ENCODE measurements at regions not wholly inside any gene's neighbourhood (a gene's known extent, or its start where the extent isn't known, plus 50 kb on each side); places are given as distances from the start of the nearest gene placed in this dataset.

- DNase-seq, result no peak
- intact Hi-C loops (cut with DNase I), result no loop called here
- no peaks in the 10 kb centered on the region for H3K9me3 ChIP-seq
- 54 to 58% (median 57%) methylated on average over 8 of the region's 8 CpGs for WGBS, 3 donors
- no peak overlapping the region for H3K27ac ChIP-seq
- H3K4me1 ChIP-seq (ENCODE audit: insufficient read depth), result no peaks in the 10 kb centered on the region
- no peak for TF ChIP-seq EP300 (IDR thresholded peaks at IDR 0.05)
- TF ChIP-seq, protein P1, sequence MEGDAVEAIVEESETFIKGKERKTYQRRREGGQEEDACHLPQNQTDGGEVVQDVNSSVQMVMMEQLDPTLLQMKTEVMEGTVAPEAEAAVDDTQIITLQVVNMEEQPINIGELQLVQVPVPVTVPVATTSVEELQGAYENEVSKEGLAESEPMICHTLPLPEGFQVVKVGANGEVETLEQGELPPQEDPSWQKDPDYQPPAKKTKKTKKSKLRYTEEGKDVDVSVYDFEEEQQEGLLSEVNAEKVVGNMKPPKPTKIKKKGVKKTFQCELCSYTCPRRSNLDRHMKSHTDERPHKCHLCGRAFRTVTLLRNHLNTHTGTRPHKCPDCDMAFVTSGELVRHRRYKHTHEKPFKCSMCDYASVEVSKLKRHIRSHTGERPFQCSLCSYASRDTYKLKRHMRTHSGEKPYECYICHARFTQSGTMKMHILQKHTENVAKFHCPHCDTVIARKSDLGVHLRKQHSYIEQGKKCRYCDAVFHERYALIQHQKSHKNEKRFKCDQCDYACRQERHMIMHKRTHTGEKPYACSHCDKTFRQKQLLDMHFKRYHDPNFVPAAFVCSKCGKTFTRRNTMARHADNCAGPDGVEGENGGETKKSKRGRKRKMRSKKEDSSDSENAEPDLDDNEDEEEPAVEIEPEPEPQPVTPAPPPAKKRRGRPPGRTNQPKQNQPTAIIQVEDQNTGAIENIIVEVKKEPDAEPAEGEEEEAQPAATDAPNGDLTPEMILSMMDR (IDR thresholded peaks at IDR 0.05), result no peak
- no peak for TF ChIP-seq POLR2A (IDR thresholded peaks at IDR 0.05)
- H3K27me3 ChIP-seq, result no peaks in the 10 kb centered on the region
- H3K36me3 ChIP-seq, result no peaks in the 10 kb centered on the region
- H3K4me3 ChIP-seq, result no peak overlapping the region
Measured at GRCh38 chr5:1952021-1952420, 69.3 kb upstream of the IRX4 start.

DNA sequence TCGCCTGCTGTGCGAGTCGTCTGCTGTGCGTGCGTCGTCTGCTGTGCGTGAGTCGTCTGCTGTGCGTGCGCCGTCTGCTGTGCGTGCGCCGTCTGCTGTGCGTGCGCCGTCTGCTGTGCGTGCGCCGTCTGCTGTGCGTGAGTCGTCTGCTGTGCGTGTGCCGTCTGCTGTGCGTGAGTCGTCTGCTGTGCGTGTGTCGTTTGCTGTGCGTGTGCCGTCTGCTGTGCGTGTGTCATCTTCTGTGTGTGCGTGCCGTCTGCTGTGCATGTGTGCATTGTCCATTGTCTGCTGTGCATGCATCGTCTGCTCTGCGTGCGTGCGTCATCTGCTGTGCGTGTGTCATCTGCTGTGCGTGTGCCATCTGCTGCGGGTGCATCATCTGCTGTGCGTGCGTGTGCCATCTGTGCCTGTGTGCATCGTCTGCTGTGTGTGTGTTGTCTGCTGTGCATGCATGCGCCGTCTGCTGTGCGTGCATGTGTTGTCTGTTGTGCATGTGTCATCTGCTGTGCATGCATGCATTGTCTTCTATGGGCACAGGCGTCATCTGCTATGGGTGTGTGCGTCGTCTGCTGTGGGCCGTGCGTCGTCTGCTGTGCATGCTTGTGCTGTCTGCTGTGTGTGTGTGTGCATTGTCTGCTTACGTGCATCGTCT lies 68.6 kb upstream of the IRX4 start:
- Histone ChIP-seq H3K27ac (no peak overlapping the region), H3K36me3 (no peaks in the 10 kb centered on the region), H3K27me3 (no peaks in the 10 kb centered on the region), H3K9me3 (no peaks in the 10 kb centered on the region), H3K4me3 (no peak overlapping the region), H3K4me1 (ENCODE audit: insufficient read depth) (no peaks in the 10 kb centered on the region)
- intact Hi-C loops (cut with DNase I), result no loop called here
- TF ChIP-seq EP300 (IDR thresholded peaks at IDR 0.05) (no peak), POLR2A (IDR thresholded peaks at IDR 0.05) (no peak)
- TF ChIP-seq, protein P1 (IDR thresholded peaks at IDR 0.05), result no peak
- DNase-seq, result no peak
- WGBS, 3 donors, result 93 to 97% (median 96%) methylated on average over 23 to 54 of the region's 54 CpGs

DNA sequence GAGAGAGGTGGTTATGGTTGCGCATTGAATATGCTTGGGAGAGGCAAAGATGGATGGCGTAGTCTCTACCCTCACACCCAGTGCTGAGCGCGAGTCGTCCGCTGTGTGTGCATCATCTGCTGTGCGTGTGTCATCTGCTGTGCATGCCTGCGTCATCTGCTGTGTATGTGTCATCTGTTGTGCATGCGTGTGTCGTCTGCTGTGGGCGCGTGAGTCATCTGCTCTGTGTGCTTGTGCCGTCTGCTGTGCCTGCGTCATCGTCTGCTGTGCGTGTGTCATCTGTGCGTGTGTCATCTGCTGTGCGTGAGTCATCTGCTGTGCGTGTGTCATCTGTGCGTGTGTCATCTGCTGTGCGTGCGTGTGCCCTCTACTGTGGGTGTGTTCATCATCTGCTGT lies 68.0 kb upstream of the IRX4 start:
- TF ChIP-seq, protein P1 (IDR thresholded peaks at IDR 0.05), result no peak
- TF ChIP-seq POLR2A (IDR thresholded peaks at IDR 0.05) (no peak), EP300 (IDR thresholded peaks at IDR 0.05) (no peak)
- H3K9me3 ChIP-seq, result no peaks in the 10 kb centered on the region
- no peaks in the 10 kb centered on the region for H3K4me1 ChIP-seq (ENCODE audit: insufficient read depth)
- no peak overlapping the region for H3K27ac ChIP-seq
- DNase-seq, result no peak
- intact Hi-C loops (cut with DNase I), result no loop called here
- H3K27me3 ChIP-seq, result no peaks in the 10 kb centered on the region
- no peak overlapping the region for H3K4me3 ChIP-seq
- WGBS, 3 donors, result 87 to 96% (median 93%) methylated on average over 12 to 22 of the region's 22 CpGs
- H3K36me3 ChIP-seq, result no peaks in the 10 kb centered on the region

DNA sequence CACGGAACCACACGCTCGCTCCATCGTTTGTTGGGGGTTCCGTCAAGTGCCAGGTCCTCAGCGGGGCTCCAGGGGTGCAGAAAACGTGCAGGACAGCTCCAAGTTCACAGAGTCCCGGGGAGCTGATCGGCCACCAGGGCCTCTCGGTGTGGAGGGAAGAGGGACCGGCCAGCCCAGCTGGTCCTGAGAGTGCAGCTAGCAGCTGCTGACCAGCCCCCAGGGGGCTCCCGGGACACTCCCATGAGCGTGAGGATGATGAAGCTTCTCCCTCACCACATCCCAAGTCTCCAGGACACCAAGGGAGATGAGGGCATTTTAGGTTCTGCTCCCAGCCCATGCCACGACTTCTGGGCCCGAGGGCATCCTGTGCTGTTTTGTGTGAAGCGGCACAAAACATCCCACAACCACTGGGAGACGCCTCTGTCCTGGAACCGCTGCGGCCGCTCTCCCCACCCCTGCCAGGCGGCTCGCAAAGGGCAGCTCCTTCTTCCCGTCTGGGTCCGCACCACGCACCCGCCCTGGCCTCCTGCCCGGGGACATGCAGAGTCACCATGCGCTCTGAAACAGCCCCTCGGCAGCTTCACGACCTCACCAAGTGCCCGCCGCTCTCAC lies 67.5 kb upstream of the IRX4 start:
- 79 to 83% (median 80%) methylated on average over 32 of the region's 32 CpGs for WGBS, 3 donors
- no peak for DNase-seq
- Histone ChIP-seq H3K9me3 (no peaks in the 10 kb centered on the region), H3K4me3 (no peak overlapping the region), H3K27me3 (no peaks in the 10 kb centered on the region), H3K36me3 (no peaks in the 10 kb centered on the region), H3K27ac (no peak overlapping the region), H3K4me1 (ENCODE audit: insufficient read depth) (no peaks in the 10 kb centered on the region)
- TF ChIP-seq, protein P1 (IDR thresholded peaks at IDR 0.05), result no peak
- TF ChIP-seq EP300 (IDR thresholded peaks at IDR 0.05) (no peak), POLR2A (IDR thresholded peaks at IDR 0.05) (no peak)
- intact Hi-C loops (cut with DNase I), result no loop called here

Measured in ovary (tissue), 7 donors.